Endothelial cell of hepatic sinusoid (primary cell): ENCODE measurements at regions not wholly inside any gene's neighbourhood (a gene's known extent, or its start where the extent isn't known, plus 50 kb on each side); places are given as distances from the start of the nearest gene placed in this dataset.

Source experiments
- in situ Hi-C: cut with HindIII; loops from 2 replicates; pipeline ENCODE4 v1.10.0; 2017; ENCODE audit warnings: low sequenced_read_pairs

DNA sequence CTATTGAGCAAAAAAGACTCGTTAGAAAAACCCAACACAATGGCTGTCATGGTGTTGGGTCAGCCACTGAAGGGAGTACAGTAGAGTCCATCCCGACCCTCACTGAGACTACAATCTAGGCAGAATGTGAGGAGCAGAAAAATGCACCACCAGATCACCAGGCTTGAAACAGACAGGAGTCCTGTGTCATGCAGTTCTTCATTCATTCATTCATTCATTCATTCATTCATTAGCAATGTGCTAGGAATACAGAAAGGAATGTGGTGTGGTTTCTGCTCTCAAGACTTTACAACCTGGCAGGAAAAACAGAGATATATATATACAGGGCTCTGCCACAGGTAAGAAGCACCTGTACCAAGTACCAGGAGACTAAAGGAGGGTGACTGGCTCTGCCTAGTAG lies 392.3 kb downstream of the OMA1 start:
- in situ Hi-C loops = no loop called here

- in situ Hi-C loops = no loop called here
Measured at GRCh38 chr1:58152697-58153096, 393.8 kb downstream of the OMA1 start.

- in situ Hi-C loops = loop anchor here (5.0 kb wide), 1 partner anchor 47 kb away; no protein-coding TSS in a partner anchor
Measured at GRCh38 chr1:58149271-58149812, 397.2 kb downstream of the OMA1 start.

GRCh38 chr1:58144698-58145270 lies 401.7 kb downstream of the OMA1 start:
- in situ Hi-C loops = loop anchor here (5.0 kb wide), 1 partner anchor 42 kb away; no protein-coding TSS in a partner anchor

GRCh38 chr1:58143972-58144697 lies 402.4 kb downstream of the OMA1 start:
- in situ Hi-C loops = no loop called here

GRCh38 chr1:58136387-58136786 lies 410.1 kb downstream of the OMA1 start:
- in situ Hi-C loops = loop anchor here (5.0 kb wide), 2 partner anchors 41 to 101 kb away; no protein-coding TSS in a partner anchor

DNA sequence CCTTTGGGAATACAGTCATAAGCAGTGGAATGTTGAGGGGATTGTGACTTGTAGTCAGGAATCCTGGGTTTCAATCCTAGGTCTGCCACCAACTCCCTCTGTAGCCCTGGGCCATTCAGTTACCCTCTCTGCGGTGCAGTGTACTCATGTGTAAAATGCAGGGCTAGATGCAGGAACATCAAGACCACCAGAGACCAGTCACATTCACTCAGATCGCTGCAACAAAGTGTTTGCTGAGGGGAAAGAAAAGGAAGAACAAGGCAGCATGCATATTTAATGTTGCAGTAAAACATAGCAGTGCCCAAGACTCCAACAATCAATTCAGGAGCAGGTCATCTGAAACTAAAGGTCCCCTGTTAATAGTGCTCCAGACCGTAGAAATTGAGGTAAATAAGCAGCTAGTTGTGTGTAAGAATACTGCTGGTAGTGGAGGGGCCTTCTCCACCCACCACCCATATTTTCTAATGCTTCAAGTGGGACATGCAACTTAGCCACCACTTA lies 410.7 kb downstream of the OMA1 start:
- in situ Hi-C loops = loop anchor here (5.0 kb wide), 2 partner anchors 41 to 101 kb away; no protein-coding TSS in a partner anchor

GRCh38 chr1:58133562-58133961 lies 413.0 kb downstream of the OMA1 start:
- in situ Hi-C loops = no loop called here

- in situ Hi-C loops = no loop called here
Measured at GRCh38 chr1:58123051-58123450, 423.5 kb downstream of the OMA1 start.

DNA sequence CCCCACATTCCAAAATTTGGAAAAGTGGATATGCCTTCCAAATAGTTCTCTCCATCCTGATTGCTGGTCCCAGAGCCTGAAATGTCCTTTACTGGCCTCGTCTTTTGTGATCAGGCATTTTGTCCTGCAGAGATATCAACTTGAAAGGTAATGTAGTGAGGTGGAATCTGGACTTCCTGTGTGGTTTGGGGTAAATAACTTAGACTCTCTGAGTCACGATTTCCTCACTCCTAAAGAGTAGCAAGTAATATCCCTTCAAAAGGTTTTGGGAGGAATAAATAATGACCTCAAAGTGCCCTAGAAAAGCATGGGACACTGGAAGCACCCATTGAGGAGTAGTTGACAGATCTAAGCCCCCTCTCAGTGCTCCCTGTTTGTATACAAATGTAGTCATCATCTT lies 426.6 kb downstream of the OMA1 start:
- in situ Hi-C loops = no loop called here

DNA sequence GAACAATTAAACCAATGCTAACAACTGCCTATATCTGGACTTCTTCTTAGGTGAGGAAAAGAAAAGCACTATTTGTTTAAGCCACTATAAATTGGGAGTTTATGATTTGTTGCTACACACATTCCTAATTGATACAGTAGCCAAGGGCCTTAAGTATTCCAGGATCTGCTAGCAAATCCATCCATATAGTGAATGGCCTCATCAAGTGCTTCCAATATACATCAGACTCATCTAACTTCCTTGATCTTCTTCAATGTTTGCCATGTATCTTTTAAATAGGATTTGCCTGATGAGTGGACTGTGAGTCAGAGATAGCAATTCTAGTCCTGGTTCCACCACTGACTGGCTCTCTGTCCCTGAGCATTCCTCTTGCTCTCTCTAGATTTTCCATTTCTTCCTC lies 430.2 kb downstream of the OMA1 start:
- in situ Hi-C loops = no loop called here

DNA sequence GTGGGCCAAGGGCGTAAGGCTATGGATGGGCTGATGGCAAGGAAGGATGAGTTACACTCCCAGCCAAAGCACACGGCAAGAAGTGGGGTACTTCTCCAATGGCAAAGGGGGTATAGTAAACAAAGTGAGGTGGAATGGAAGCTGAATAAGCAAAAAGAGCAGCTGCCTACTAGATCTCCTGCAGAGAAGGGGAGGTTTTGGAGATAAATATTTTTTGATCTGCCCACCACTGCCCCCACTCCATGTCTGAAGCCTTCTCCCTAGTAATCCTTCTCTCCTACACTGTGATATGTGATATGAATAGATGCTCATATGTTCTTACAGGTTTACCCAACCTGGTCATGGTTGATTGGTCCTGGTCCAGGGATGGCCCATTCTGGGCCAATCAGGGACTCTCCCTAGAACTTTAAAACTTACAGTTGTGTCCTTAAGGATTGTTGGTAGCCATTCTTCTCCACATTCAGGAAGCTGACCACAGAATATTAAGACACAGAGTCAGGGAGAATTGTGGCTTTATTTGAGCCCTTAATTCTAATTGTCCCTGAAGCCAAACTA lies 436.8 kb downstream of the OMA1 start:
- in situ Hi-C loops = no loop called here

GRCh38 chr1:58108783-58109182 lies 437.7 kb downstream of the OMA1 start:
- in situ Hi-C loops = no loop called here

DNA sequence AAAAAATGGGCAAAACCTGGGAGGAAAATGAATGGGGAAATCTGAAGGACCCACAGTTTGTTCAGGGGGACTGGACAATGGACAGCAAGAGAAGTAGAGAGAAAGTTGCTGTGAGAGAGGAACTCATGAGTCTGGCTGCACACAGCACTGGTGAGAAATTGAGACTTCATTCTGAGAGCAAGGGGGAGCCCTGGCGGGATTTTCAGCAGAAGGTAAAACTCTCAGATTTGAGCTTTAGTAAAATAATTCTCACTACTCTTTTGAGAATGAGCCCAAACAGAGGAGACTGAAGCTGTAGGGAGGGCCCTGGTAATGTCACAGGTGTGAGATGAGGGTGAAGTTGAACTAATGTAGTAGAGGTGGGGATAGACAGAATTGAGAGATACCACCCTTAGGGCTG lies 438.6 kb downstream of the OMA1 start:
- in situ Hi-C loops = no loop called here

GRCh38 chr1:58104960-58105359 lies 441.6 kb downstream of the OMA1 start:
- in situ Hi-C loops = loop anchor here (5.0 kb wide), 1 partner anchor 42 kb away; no protein-coding TSS in a partner anchor

GRCh38 chr1:58096714-58097113 lies 449.8 kb downstream of the OMA1 start:
- in situ Hi-C loops = no loop called here

DNA sequence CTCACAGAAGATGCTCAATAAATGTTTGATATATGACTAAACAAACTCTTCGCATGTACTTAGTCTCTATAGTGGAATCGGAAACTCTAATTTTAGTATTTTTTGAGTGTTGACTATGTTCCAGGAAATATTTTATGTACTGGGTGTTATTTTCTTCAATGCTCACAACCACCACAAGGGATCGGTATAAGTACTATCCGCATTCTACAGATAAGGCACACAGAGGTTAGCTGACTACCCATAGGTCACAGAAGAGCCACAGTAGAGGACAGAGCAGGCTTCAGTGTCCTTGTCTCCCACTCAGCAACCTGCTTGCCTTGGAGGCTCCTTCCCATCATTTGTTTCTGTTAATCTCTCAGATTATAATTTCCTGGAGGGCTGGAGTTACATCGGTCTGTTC lies 451.3 kb downstream of the OMA1 start:
- in situ Hi-C loops = no loop called here

DNA sequence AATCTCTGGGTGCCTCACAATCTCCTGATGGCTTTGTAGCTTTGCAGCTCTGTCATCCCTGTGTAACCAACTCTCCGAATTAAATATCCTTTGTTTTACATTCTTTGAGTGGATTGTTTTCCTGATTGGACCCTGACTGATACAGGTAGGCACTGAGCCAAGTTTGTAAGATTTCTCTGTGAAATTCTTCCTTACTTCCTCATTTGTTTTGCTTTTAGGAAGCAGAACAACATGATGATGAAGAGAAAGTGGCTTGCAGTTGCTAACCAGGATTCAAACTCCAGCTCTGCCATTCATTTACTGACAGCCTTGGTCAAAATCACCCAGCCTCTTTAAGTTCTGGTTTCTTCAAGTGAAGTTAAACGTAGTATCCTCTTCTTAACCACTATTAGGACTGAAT lies 452.3 kb downstream of the OMA1 start:
- in situ Hi-C loops = no loop called here

GRCh38 chr1:58090640-58091039 lies 455.9 kb downstream of the OMA1 start:
- in situ Hi-C loops = no loop called here

DNA sequence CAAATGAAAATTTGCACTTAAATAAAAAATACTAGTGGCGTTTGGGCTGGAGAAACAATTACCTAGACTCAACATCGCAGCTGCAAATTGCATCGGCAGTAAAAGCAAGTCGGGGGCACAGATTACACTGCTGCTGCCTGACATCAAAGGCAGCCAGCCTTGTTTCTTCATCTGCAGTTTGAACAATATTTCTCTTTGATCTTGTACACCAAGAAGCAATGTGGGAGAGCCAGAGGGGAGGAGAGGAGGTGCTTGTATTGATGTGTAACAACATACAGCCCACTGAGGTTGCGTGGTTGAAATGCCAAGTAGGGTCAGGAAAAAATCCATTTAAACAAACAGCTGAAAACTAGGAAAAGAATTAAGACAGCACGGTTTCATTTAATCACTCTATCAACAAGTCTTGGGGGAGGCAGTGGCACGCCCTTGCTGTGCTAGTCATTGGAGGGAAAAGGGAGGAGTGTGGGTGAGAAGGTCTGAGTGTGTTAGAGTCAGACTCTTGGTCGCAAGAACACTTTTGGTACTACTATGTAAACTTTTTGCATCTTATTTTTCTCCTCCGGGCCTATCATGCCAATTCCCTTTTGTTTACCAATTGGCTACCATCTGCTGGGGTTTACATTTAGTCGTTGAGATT lies 456.5 kb downstream of the OMA1 start:
- in situ Hi-C loops = no loop called here

DNA sequence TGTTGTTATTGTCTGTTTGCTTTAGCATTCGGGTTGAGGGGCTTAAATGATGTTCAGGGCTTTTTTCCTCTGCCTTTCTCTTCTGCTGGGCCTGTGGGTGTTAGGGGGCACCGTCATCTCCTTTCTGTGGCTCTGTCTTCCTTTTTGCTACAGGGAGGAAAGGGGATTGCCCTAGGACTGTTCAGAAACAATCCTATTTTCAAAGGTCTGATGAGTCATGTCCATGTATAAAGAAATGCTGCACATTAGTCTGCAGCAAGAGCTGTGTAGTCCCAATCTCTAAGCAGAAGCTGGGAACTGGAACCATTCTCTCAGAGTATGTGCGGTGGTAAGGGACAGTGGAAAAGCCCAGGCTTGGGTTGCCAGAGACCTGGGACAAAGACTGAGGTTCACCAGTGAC lies 462.3 kb downstream of the OMA1 start:
- in situ Hi-C loops = no loop called here
